ENCODE measurements at regions not wholly inside any gene's neighbourhood (a gene's known extent, or its start where the extent isn't known, plus 50 kb on each side); places are given as distances from the start of the nearest gene placed in this dataset.

DNA sequence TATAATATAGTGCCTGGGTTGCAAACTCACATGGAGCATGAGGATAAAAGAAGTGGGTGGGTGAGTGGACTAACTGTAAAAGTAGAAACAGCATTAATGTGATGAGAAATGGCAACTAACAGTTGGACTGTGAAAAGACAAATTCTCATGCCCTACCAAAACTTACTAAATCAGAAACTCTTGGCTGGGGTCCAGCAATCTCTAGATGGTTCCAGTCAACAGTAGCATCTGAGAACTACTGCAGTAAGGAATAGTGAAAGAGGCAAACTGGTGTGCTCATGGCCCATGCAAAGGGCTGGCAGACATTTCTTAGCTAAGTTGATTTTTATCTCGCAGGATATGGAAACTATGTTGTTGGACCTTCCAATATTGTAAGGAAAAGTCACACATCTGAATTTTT lies 150.3 kb downstream of the PIK3R1 start:
- TF ChIP-seq EZH2phosphoT487 (IDR thresholded peaks at IDR 0.05; ENCODE audit: borderline replicate concordance, low read length): no peak
- TF ChIP-seq, protein P1, sequence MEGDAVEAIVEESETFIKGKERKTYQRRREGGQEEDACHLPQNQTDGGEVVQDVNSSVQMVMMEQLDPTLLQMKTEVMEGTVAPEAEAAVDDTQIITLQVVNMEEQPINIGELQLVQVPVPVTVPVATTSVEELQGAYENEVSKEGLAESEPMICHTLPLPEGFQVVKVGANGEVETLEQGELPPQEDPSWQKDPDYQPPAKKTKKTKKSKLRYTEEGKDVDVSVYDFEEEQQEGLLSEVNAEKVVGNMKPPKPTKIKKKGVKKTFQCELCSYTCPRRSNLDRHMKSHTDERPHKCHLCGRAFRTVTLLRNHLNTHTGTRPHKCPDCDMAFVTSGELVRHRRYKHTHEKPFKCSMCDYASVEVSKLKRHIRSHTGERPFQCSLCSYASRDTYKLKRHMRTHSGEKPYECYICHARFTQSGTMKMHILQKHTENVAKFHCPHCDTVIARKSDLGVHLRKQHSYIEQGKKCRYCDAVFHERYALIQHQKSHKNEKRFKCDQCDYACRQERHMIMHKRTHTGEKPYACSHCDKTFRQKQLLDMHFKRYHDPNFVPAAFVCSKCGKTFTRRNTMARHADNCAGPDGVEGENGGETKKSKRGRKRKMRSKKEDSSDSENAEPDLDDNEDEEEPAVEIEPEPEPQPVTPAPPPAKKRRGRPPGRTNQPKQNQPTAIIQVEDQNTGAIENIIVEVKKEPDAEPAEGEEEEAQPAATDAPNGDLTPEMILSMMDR (IDR thresholded peaks at IDR 0.05; ENCODE audit: low read depth, low read length, poor library complexity, severe bottlenecking): no peak

Data from DOHH2 (cell line).